GM21360 (cell line): ENCODE measurements at regions not wholly inside any gene's neighbourhood (a gene's known extent, or its start where the extent isn't known, plus 50 kb on each side); places are given as distances from the start of the nearest gene placed in this dataset.
"Not testable (repeated sequence)": the region's sequence is repeated elsewhere in the genome, so short reads cannot be mapped to it uniquely, and the experiment has no call there.

Experiments
- ATAC-seq: cut with Tn5 transposase; IDR thresholded peaks from one replicate; pipeline ENCODE4 v1.9.1; 2021; ENCODE audit warnings: mild to moderate bottlenecking, moderate library complexity; ENCODE audit not compliant: unreplicated experiment

GRCh38 chr3:145906301-145906700 is 254.7 kb downstream of the PLOD2 start:
- ATAC-seq: no peak

- ATAC-seq: no peak
Measured at GRCh38 chr3:145906755-145907154, 254.2 kb downstream of the PLOD2 start.

GRCh38 chr3:145911016-145911415 is 250.0 kb downstream of the PLOD2 start:
- ATAC-seq: no peak

DNA sequence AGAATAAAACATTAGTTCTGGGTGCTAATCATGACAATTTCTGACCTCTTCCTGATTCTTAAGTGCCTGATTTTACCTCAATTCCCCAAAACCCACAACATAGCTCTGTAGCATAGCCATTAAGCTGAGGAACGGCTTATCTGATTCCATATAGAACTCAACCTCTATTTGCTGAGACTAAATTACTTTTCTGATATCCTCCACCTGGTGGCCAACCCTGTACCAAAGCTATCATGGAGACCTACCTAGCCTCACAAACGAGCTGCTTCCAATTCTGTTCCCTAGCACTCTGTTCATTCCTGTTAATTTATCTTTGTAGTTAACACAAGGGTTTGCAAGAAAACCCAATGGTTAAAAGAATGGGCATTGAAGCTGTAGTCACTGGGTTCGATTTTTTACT is 245.2 kb downstream of the PLOD2 start:
- no peak for ATAC-seq

GRCh38 chr3:145927736-145928135 is 233.2 kb downstream of the PLOD2 start:
- ATAC-seq: not testable (repeated sequence)

- ATAC-seq: no peak
Measured at GRCh38 chr3:145936971-145937370, 224.0 kb downstream of the PLOD2 start.

DNA sequence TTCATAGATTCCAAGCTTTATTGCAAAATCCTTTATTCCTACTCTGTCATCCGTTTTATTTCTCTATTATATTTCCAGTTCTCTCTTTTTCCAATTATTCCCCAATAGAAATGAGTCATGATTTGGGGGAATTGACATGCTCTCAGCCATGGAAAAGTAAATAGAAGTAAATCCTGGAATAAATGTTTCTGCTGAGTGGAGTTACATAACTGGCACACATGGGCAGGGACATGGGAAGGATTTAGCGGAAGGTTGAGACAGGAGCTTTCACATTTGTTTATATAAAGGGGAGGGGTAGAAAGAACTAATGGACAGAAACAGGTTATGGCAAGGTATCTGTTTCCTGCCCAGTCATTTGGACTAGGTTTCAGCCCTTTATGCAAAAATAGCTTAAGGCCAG is 221.6 kb downstream of the PLOD2 start:
- no peak for ATAC-seq

DNA sequence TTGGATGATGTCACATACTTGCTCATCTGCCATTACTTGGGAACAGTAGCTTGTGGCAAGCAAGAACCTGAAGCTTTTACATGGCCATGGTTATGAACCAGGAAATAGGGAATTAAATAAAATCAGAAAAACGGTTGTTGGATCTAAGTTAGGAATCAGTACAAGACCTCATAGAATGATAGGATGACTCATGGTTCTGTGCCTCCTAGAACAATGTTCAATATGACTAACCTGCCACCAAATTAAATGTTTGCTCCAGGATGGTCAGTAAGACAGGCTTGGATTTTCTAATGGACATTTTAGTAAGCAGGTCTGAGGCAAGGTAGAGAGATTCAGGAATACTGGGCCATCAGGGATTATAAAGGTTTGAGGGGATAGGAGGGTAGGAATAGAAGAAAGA is 218.9 kb downstream of the PLOD2 start:
- ATAC-seq: no peak

DNA sequence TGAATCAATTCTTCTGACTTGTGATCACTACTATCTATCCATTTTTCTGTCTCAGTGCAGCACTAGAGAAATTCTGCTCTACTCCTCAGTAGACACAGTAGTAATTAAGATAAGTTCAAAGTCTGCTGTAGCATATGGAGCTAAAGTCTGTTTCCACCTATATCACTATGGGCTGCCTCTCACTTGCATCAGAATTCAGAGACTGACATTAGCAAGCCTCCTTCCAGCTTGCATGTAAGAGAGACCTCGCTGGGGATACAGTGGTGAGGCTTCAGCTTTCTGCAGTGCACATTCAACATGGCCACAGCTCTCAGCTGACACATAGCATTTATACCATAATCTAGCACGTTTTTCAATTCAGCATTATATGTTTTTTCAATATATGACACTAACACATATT is 217.0 kb downstream of the PLOD2 start:
- no peak for ATAC-seq

DNA sequence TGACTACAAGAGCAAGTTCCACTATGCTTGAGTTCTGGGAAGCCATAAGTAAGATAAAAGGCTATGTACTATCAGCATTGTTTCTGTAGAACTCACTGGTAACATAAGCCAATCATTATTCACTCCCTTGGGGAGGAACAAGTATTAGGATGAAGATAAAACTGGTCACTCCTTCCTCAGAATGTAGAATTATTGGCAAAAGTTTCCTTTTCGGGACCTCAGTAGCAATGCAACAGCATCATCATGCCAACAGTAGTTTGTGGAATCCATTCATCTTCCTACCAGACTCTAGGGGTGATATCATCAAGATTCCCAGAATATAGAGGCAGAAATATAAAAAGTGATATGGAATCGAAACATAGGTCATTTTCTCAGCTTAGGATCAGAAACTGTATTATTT is 209.5 kb downstream of the PLOD2 start:
- no peak for ATAC-seq

- ATAC-seq: no peak
Measured at GRCh38 chr3:145952536-145952935, 208.4 kb downstream of the PLOD2 start.

GRCh38 chr3:145953316-145953715 is 207.7 kb downstream of the PLOD2 start:
- ATAC-seq: no peak

- no peak for ATAC-seq
Measured at GRCh38 chr3:145959457-145960088, 201.4 kb downstream of the PLOD2 start.

- no peak for ATAC-seq
Measured at GRCh38 chr3:145963111-145963510, 197.9 kb downstream of the PLOD2 start.

DNA sequence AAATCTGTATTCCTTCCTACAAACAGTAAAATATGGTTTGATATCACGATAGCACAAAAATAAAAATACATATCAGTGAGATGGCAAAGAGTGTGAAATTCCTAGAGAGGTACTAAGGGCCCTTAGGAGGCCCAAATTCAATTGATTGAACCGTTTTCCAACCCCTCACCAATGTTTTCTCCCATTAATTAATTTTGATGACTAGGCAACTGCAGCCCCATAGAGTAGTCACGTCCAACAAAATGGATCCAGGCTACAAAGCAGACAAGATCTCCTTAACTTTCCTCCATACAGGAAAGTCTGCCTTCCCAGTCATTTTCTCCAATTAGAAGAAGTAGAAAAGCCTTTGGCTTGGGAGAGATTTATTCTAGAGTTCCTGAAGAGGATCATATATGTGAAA is 193.9 kb downstream of the PLOD2 start:
- ATAC-seq: no peak

GRCh38 chr3:145971186-145971585 is 189.8 kb downstream of the PLOD2 start:
- ATAC-seq: no peak

- ATAC-seq: no peak
Measured at GRCh38 chr3:145972851-145973250, 188.1 kb downstream of the PLOD2 start.

DNA sequence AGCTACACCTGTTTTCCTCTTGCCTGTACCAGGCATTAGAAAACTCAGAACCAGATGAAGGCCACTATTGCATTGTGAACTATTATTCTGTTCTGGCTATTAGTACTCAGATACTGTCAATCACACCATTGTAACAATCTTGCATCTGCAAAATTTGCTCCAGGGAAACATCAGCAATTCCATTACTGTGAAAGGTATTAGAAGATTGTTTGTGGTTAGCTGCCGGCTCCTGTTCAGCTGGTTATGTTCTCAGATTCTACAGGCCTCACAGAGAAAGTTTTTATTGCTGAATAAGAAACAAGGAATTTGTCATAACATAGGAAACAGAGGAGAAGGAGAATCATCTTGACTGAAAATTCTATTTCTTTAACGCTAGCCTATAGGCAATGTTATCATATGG is 179.9 kb downstream of the PLOD2 start:
- ATAC-seq: no peak

GRCh38 chr3:145983101-145983500 is 177.9 kb downstream of the PLOD2 start:
- ATAC-seq: no peak
